ENCODE measurements at regions not wholly inside any gene's neighbourhood (a gene's known extent, or its start where the extent isn't known, plus 50 kb on each side); places are given as distances from the start of the nearest gene placed in this dataset.

GRCh38 chr1:55943721-55944435, 635.5 kb downstream of the PLPP3 start:
- DNase-seq (ENCODE audit: extremely low spot score) = no peak
- intact Hi-C loops (cut with DNase I) = no loop called here
- Histone ChIP-seq H3K27me3 (no peaks in the 10 kb centered on the region), H3K36me3 (no peaks in the 10 kb centered on the region), H3K4me1 (peaks cover under 1 to 8% (median 5%) of the 10 kb centered on the region in 4 donors), H3K4me3 (no peak overlapping the region), H3K27ac (replicated peaks in 1 of 4) (no peak overlapping the region), H3K9me3 (no peaks in the 10 kb centered on the region)
- TF ChIP-seq EP300 (IDR thresholded peaks at IDR 0.05) = no peak
- TF ChIP-seq, protein P1, sequence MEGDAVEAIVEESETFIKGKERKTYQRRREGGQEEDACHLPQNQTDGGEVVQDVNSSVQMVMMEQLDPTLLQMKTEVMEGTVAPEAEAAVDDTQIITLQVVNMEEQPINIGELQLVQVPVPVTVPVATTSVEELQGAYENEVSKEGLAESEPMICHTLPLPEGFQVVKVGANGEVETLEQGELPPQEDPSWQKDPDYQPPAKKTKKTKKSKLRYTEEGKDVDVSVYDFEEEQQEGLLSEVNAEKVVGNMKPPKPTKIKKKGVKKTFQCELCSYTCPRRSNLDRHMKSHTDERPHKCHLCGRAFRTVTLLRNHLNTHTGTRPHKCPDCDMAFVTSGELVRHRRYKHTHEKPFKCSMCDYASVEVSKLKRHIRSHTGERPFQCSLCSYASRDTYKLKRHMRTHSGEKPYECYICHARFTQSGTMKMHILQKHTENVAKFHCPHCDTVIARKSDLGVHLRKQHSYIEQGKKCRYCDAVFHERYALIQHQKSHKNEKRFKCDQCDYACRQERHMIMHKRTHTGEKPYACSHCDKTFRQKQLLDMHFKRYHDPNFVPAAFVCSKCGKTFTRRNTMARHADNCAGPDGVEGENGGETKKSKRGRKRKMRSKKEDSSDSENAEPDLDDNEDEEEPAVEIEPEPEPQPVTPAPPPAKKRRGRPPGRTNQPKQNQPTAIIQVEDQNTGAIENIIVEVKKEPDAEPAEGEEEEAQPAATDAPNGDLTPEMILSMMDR (IDR thresholded peaks at IDR 0.05) = no peak
- WGBS = 52% methylated on average over 8 of the region's 8 CpGs

- no peaks in the 10 kb centered on the region for H3K9me3 ChIP-seq
- peaks cover 9 to 16% (median 13%) of the 10 kb centered on the region in 4 donors for H3K4me1 ChIP-seq
- DNase-seq (ENCODE audit: extremely low spot score) = no peak
- intact Hi-C loops (cut with DNase I) = no loop called here
- TF ChIP-seq EP300 (IDR thresholded peaks at IDR 0.05) = no peak
- no peak for TF ChIP-seq POLR2A (IDR thresholded peaks at IDR 0.05; ENCODE audit: low read depth)
- TF ChIP-seq POLR2AphosphoS5 (IDR thresholded peaks at IDR 0.05) = no peak
- TF ChIP-seq, protein P1 (IDR thresholded peaks at IDR 0.05) = no peak
- H3K36me3 ChIP-seq = no peaks in the 10 kb centered on the region
- H3K27me3 ChIP-seq = no peaks in the 10 kb centered on the region
- no peak overlapping the region for H3K27ac ChIP-seq (replicated peaks in 1 of 4)
- 79% methylated on average over 2 of the region's 2 CpGs for WGBS
- H3K4me3 ChIP-seq = no peak overlapping the region
These were observed 636.4 kb downstream of the PLPP3 start for GRCh38 chr1:55943012-55943411.

DNA sequence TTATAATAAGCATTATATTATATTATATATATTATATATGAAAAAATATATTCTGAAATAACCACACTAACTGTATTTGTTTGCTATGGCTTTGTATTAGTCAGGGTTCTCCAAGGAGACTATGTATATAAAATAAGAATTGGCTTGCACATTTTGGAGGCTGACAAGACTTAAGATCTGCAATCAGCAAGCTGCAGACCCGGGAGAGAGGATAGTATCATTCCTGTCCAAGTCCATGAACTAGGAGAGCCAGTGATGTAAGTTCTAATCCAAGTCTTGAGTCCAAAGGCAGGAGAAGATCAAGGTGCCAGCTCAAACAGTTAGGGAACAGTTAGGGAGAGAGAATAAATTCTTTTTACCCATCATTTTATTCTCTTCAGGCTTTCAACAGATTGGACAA, 639.5 kb downstream of the PLPP3 start:
- intact Hi-C loops (cut with DNase I) = no loop called here
- H3K27ac ChIP-seq (replicated peaks in 1 of 4) = no peak overlapping the region
- no peak overlapping the region for H3K4me3 ChIP-seq
- no peaks in the 10 kb centered on the region for H3K27me3 ChIP-seq
- peaks cover 10 to 20% (median 16%) of the 10 kb centered on the region in 4 donors for H3K4me1 ChIP-seq
- H3K36me3 ChIP-seq = no peaks in the 10 kb centered on the region
- TF ChIP-seq POLR2A (IDR thresholded peaks at IDR 0.05; ENCODE audit: low read depth) (no peak), POLR2AphosphoS5 (IDR thresholded peaks at IDR 0.05) (no peak), EP300 (IDR thresholded peaks at IDR 0.05) (no peak)
- 60% methylated on average over 1 of the region's 1 CpG for WGBS
- H3K9me3 ChIP-seq = no peaks in the 10 kb centered on the region
- no peak for DNase-seq (ENCODE audit: extremely low spot score)

DNA sequence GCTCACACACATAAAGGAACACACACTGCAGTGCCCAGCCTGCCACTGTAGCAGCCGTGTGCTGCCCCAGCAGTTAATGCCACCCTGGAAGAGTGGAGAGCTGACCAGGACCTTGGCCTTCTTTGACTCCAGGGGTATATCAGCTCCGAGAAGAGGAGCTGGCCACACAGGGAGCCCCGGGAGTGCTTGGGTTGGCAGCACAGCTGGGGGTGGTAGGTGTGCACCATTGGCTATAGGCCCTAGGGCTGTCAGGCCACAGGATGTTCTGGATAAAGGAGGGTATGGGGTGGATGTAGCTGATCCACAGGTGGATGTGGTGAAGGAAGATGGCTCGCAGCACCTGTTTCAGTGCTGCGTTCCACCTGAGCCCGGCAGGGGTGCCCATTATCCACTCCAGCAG, 640.5 kb downstream of the PLPP3 start:
- peaks cover 10 to 15% (median 14%) of the 10 kb centered on the region in 4 donors for H3K4me1 ChIP-seq
- TF ChIP-seq EP300 (IDR thresholded peaks at IDR 0.05) = no peak
- TF ChIP-seq, protein P1 (IDR thresholded peaks at IDR 0.05) = no peak
- TF ChIP-seq POLR2A (IDR thresholded peaks at IDR 0.05; ENCODE audit: low read depth) = no peak
- no peak for TF ChIP-seq POLR2AphosphoS5 (IDR thresholded peaks at IDR 0.05)
- no peaks in the 10 kb centered on the region for H3K36me3 ChIP-seq
- no peak for DNase-seq (ENCODE audit: extremely low spot score)
- WGBS = 78% methylated on average over 6 of the region's 6 CpGs
- no peaks in the 10 kb centered on the region for H3K9me3 ChIP-seq
- no peaks in the 10 kb centered on the region for H3K27me3 ChIP-seq
- H3K4me3 ChIP-seq = no peak overlapping the region
- peak overlapping the region in 1 of 4 donors; percentile 5 for H3K27ac ChIP-seq (replicated peaks in 1 of 4)
- intact Hi-C loops (cut with DNase I) = no loop called here

DNA sequence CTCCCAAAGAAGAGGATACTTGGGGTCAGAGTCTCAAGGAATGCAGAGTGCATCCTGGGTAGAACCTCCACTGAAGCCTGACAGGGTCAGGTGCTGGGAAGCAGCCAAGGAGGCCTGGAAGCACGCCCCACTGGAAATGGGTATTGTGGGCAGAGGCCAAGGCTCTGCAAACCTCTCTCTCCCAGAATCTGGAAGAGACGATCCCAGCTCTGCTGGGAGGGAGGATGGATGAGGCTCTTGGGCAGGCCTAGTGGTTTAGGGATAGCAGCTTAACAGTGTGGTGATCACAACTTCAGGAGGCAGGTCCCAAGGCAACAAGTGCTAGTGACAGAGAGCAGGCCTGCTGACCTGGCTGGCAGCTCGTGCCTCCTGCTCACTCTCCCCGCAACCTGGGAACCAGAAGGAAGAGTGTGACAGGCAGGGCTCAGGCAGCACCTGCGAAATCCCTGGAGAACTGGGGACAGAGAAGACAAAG, 641.0 kb downstream of the PLPP3 start:
- 55% methylated on average over 3 of the region's 5 CpGs for WGBS
- no peak for DNase-seq (ENCODE audit: extremely low spot score)
- TF ChIP-seq EP300 (IDR thresholded peaks at IDR 0.05) (no peak), POLR2AphosphoS5 (IDR thresholded peaks at IDR 0.05) (no peak), POLR2A (IDR thresholded peaks at IDR 0.05; ENCODE audit: low read depth) (no peak)
- TF ChIP-seq, protein P1 (IDR thresholded peaks at IDR 0.05) = no peak
- no peaks in the 10 kb centered on the region for H3K9me3 ChIP-seq
- no peak overlapping the region for H3K4me3 ChIP-seq
- no peaks in the 10 kb centered on the region for H3K27me3 ChIP-seq
- intact Hi-C loops (cut with DNase I) = no loop called here
- H3K36me3 ChIP-seq = no peaks in the 10 kb centered on the region
- H3K4me1 ChIP-seq = peaks cover 10 to 13% (median 13%) of the 10 kb centered on the region in 4 donors
- H3K27ac ChIP-seq (replicated peaks in 1 of 4) = peak overlapping the region in 1 of 4 donors; percentile 5
